H9 (cell line): ENCODE measurements at regions not wholly inside any gene's neighbourhood (a gene's known extent, or its start where the extent isn't known, plus 50 kb on each side); places are given as distances from the start of the nearest gene placed in this dataset.

Experiments used
- DNase-seq: peaks from one replicate; pipeline ENCODE4 v3.0.0-alpha.2; 2017
- H2AFZ ChIP-seq: one replicate; pipeline ENCODE4 v1.6.1; 2013; ENCODE audit warnings: mild to moderate bottlenecking, low read length, control low read depth, moderate library complexity
- H2AK5ac ChIP-seq: 2 replicates; pipeline ENCODE4 v1.6.1; 2013; ENCODE audit warnings: low read length, control low read depth, mixed read lengths; ENCODE audit not compliant: insufficient read length
- H2BK120ac ChIP-seq: one replicate; pipeline ENCODE4 v1.6.1; 2013; ENCODE audit warnings: low read depth, mild to moderate bottlenecking, low read length, control low read depth, inconsistent platforms; ENCODE audit not compliant: poor library complexity, severe bottlenecking
- H2BK12ac ChIP-seq: 2 replicates; pipeline ENCODE4 v1.6.1; 2013; ENCODE audit warnings: low read length, control low read depth, mixed read lengths, low read depth; ENCODE audit not compliant: insufficient read length
- H2BK15ac ChIP-seq: 2 replicates; pipeline ENCODE4 v1.6.1; 2013; ENCODE audit warnings: low read depth, low read length, control low read depth
- H2BK20ac ChIP-seq: one replicate; pipeline ENCODE4 v1.6.1; 2013; ENCODE audit warnings: low read depth, mild to moderate bottlenecking, low read length, control low read depth, inconsistent platforms; ENCODE audit not compliant: poor library complexity, severe bottlenecking
- H2BK5ac ChIP-seq: 2 replicates; pipeline ENCODE4 v1.6.1; 2013; ENCODE audit warnings: low read length, control low read depth, mixed read lengths; ENCODE audit not compliant: insufficient read length
- H3K14ac ChIP-seq: 2 replicates; pipeline ENCODE4 v1.6.1; 2013; ENCODE audit warnings: low read length, control low read depth; ENCODE audit not compliant: insufficient read depth
- H3K18ac ChIP-seq: 2 replicates; pipeline ENCODE4 v1.6.1; 2013; ENCODE audit warnings: low read depth, mild to moderate bottlenecking, mixed read lengths, low read length, control low read depth; ENCODE audit not compliant: insufficient read length
- H3K23ac ChIP-seq: 2 replicates; pipeline ENCODE4 v1.6.1; 2013; ENCODE audit warnings: low read length, control low read depth, mixed read lengths, low read depth; ENCODE audit not compliant: insufficient read length
- H3K23me2 ChIP-seq: 2 replicates; pipeline ENCODE4 v1.6.1; 2013; ENCODE audit warnings: low read depth, mild to moderate bottlenecking, mixed read lengths, low read length, control low read depth; ENCODE audit not compliant: insufficient read length, poor library complexity, severe bottlenecking
- H3K27ac ChIP-seq: 2 replicates; pipeline ENCODE4 v1.5.1; 2013; ENCODE audit warnings: low read length, control low read depth, mixed read lengths, low read depth; ENCODE audit not compliant: insufficient read length
- H3K27me3 ChIP-seq: 2 replicates; pipeline ENCODE4 v1.6.1; 2013; ENCODE audit warnings: low read length, control low read depth, inconsistent platforms; ENCODE audit not compliant: insufficient read depth
- H3K4ac ChIP-seq: 2 replicates; pipeline ENCODE4 v1.6.1; 2013; ENCODE audit warnings: low read depth, mild to moderate bottlenecking, control low read depth, inconsistent platforms, low read length, moderate library complexity
- H3K4me1 ChIP-seq: 2 replicates; pipeline ENCODE4 v1.6.1; 2013; ENCODE audit warnings: low read length, control low read depth, inconsistent platforms; ENCODE audit not compliant: insufficient read depth
- H3K4me2 ChIP-seq: 2 replicates; pipeline ENCODE4 v1.6.1; 2013; ENCODE audit warnings: low read length, control low read depth, mixed read lengths; ENCODE audit not compliant: insufficient read length, insufficient read depth
- H3K56ac ChIP-seq: 2 replicates; pipeline ENCODE4 v1.6.1; 2013; ENCODE audit warnings: low read depth, mild to moderate bottlenecking, mixed read lengths, low read length, control low read depth; ENCODE audit not compliant: insufficient read length
- H3K79me1 ChIP-seq: 2 replicates; pipeline ENCODE4 v1.6.1; 2013; ENCODE audit warnings: low read depth, mild to moderate bottlenecking, moderate library complexity, low read length, control low read depth, inconsistent platforms; ENCODE audit not compliant: insufficient read depth, poor library complexity, severe bottlenecking
- H3K79me2 ChIP-seq: 2 replicates; pipeline ENCODE4 v1.6.1; 2013; ENCODE audit warnings: low read length, control low read depth, inconsistent platforms; ENCODE audit not compliant: insufficient read depth
- H3K9ac ChIP-seq: 2 replicates; pipeline ENCODE4 v1.6.1; 2013; ENCODE audit warnings: low read length, control low read depth, mixed read lengths; ENCODE audit not compliant: insufficient read length; ENCODE audit errors: extremely low read depth
- H3K9me3 ChIP-seq: one replicate; pipeline ENCODE4 v1.6.1; 2013; ENCODE audit warnings: low read depth, low read length, inconsistent platforms; ENCODE audit not compliant: control insufficient read depth
- H3T11ph ChIP-seq: one replicate; pipeline ENCODE4 v1.6.1; 2013; ENCODE audit warnings: mild to moderate bottlenecking, low read length, control low read depth, inconsistent platforms
- H4K20me1 ChIP-seq: one replicate; pipeline ENCODE4 v1.6.1; 2013; ENCODE audit not compliant: control insufficient read depth, insufficient read length, insufficient read depth
- H4K5ac ChIP-seq: 2 replicates; pipeline ENCODE4 v1.6.1; 2013; ENCODE audit warnings: low read depth, mild to moderate bottlenecking, mixed read lengths, low read length, control low read depth; ENCODE audit not compliant: insufficient read length
- H4K8ac ChIP-seq: replicated peaks from 2 replicates; pipeline ENCODE4 v1.6.1; 2013; ENCODE audit warnings: low read length, control low read depth, mixed read lengths, low read depth; ENCODE audit not compliant: insufficient read length
- H4K91ac ChIP-seq: 2 replicates; pipeline ENCODE4 v1.6.1; 2013; ENCODE audit warnings: low read depth, mild to moderate bottlenecking, moderate library complexity, mixed read lengths, low read length, control low read depth; ENCODE audit not compliant: insufficient read length
- H3K27ac Mint-ChIP-seq, 3 experiments: 2 replicates in 2 of 3; 3 replicates in 1 of 3; pipeline ENCODE4 v1.8.0; 2020 to 2021; ENCODE audit warnings: mixed read lengths in 3 of 3, mild to moderate bottlenecking in 1 of 3, moderate library complexity in 1 of 3
- H3K27me3 Mint-ChIP-seq: 2 replicates; pipeline ENCODE4 v1.8.0; 2021; ENCODE audit warnings: low read depth, mild to moderate bottlenecking, moderate library complexity, mixed read lengths
- H3K36me3 Mint-ChIP-seq, 3 experiments: 2 replicates in 2 of 3; 3 replicates in 1 of 3; pipeline ENCODE4 v1.8.0; 2020 to 2021; ENCODE audit warnings: low read depth in 3 of 3, mixed read lengths in 3 of 3; ENCODE audit not compliant: insufficient read depth in 1 of 3
- H3K4me1 Mint-ChIP-seq, 2 experiments: 2 replicates each; pipeline ENCODE4 v1.8.0; 2020; ENCODE audit warnings: mixed read lengths in 2 of 2
- H3K4me3 Mint-ChIP-seq, 2 experiments: 2 replicates in 1 of 2; 3 replicates in 1 of 2; pipeline ENCODE4 v1.8.0; 2020 to 2021; ENCODE audit warnings: mild to moderate bottlenecking in 2 of 2, mixed read lengths in 2 of 2, moderate library complexity in 1 of 2
- H3K9me3 Mint-ChIP-seq, 2 experiments: 2 replicates in 1 of 2; 3 replicates in 1 of 2; pipeline ENCODE4 v1.8.0; 2020; ENCODE audit warnings: mild to moderate bottlenecking in 2 of 2, mixed read lengths in 2 of 2, moderate library complexity in 1 of 2
- CTCF ChIP-seq: fragments of 200-600 bp; sonication (generic); conservative IDR thresholded peaks from 3 replicates; pipeline ENCODE4 v1.8.0; 2021; ENCODE audit warnings: antibody characterized with exemption, mild to moderate bottlenecking
- WGBS: extraction: QIAGEN DNeasy Blood & Tissue Kit; methylation state at CpG from one replicate; pipeline ENCODE4 v1.1.7; 2013; ENCODE audit warnings: missing lambda C conversion rate, low lambda C conversion rate, mixed read lengths; ENCODE audit not compliant: insufficient read length; ENCODE audit errors: extremely low coverage; 5-methylcytosine and 5-hydroxymethylcytosine counted together

- H3K4me3 Mint-ChIP-seq: no peak overlapping the region
- Histone ChIP-seq H4K5ac (no peak overlapping the region), H3T11ph (no peak overlapping the region), H3K56ac (no peak overlapping the region), H3K23ac (no peak overlapping the region), H2BK20ac (no peak overlapping the region), H3K27me3 (no peaks in the 10 kb centered on the region), H3K4ac (no peak overlapping the region), H2BK120ac (no peak overlapping the region), H4K8ac (no peak overlapping the region), H4K91ac (no peak overlapping the region), H3K4me1 (no peaks in the 10 kb centered on the region), H3K4me2 (no peak overlapping the region), H3K9me3 (no peaks in the 10 kb centered on the region), H2AFZ (no peak overlapping the region), H4K20me1 (no peaks in the 10 kb centered on the region), H3K9ac (no peak overlapping the region), H3K79me1 (no peaks in the 10 kb centered on the region), H3K27ac (no peak overlapping the region), H2BK12ac (no peak overlapping the region), H2AK5ac (no peak overlapping the region), H3K23me2 (no peaks in the 10 kb centered on the region), H2BK15ac (peak overlapping the region; percentile 94; the same call in 1 of the 2 replicates), H3K14ac (no peak overlapping the region), H2BK5ac (no peak overlapping the region), H3K18ac (no peak overlapping the region), H3K79me2 (no peaks in the 10 kb centered on the region)
- no peak for TF ChIP-seq CTCF
- no peaks in the 10 kb centered on the region for H3K27me3 Mint-ChIP-seq
- WGBS: no CpG with 5 or more reads among the region's 1 CpG
- H3K9me3 Mint-ChIP-seq: peaks cover 0 to 2% of the 10 kb centered on the region in 2 experiments; a peak in 1 of 5 replicates
- no peak for DNase-seq
- H3K4me1 Mint-ChIP-seq: peaks cover 7 to 18% of the 10 kb centered on the region in 2 experiments
- H3K36me3 Mint-ChIP-seq: 0 out of 7 replicates have a peak, but pooled peaks cover 0 to 5% (median 0%) of the 10 kb centered on the region in 3 experiments
- no peak overlapping the region for H3K27ac Mint-ChIP-seq
Observed at GRCh38 chr6:81071121-81071520, 681.4 kb downstream of the TENT5A start.
